HEK293 (cell line): ENCODE measurements at regions not wholly inside any gene's neighbourhood (a gene's known extent, or its start where the extent isn't known, plus 50 kb on each side); places are given as distances from the start of the nearest gene placed in this dataset.

Source experiments
- MYNN ChIP-seq: fragments of 450-650 bp; formaldehyde crosslinking; IDR thresholded peaks from 2 replicates; pipeline ENCODE4 v1.5.1; 2016; ENCODE audit warnings: missing biosample characterization, missing genetic modification characterization, borderline replicate concordance
- TRIM28 ChIP-seq: IDR thresholded peaks from 2 replicates; pipeline ENCODE4 v1.6.1; 2011; ENCODE audit warnings: low read length, control low read depth, borderline replicate concordance
- YY1 ChIP-seq: fragments of 450-650 bp; formaldehyde crosslinking; IDR thresholded peaks from 2 replicates; pipeline ENCODE4 v1.5.1; 2018; ENCODE audit warnings: missing biosample characterization, missing genetic modification characterization
- ZNF10 ChIP-seq: fragments of 450-650 bp; formaldehyde crosslinking; IDR thresholded peaks from 2 replicates; pipeline ENCODE4 v1.5.1; 2017; ENCODE audit warnings: missing biosample characterization, missing genetic modification characterization
- ZNF133 ChIP-seq: fragments of 450-650 bp; formaldehyde crosslinking; IDR thresholded peaks from 2 replicates; pipeline ENCODE4 v1.5.1; 2016; ENCODE audit warnings: missing biosample characterization, missing genetic modification characterization
- ZNF239 ChIP-seq: fragments of 450-650 bp; formaldehyde crosslinking; IDR thresholded peaks from 2 replicates; pipeline ENCODE4 v1.5.1; 2016; ENCODE audit warnings: missing biosample characterization, missing genetic modification characterization
- ZNF423 ChIP-seq: fragments of 450-650 bp; formaldehyde crosslinking; IDR thresholded peaks from 2 replicates; pipeline ENCODE4 v1.5.1; 2016; ENCODE audit warnings: missing biosample characterization, missing genetic modification characterization
- ZNF785 ChIP-seq: fragments of 450-650 bp; formaldehyde crosslinking; IDR thresholded peaks from 2 replicates; pipeline ENCODE4 v1.5.1; 2016; ENCODE audit warnings: missing biosample characterization, missing genetic modification characterization
- ZNF830 ChIP-seq: fragments of 450-650 bp; IDR thresholded peaks from 2 replicates; pipeline ENCODE4 v1.5.0; 2018; ENCODE audit warnings: missing biosample characterization, missing genetic modification characterization, low read depth, mild to moderate bottlenecking, moderate library complexity
- TF ChIP-seq, protein P1 (sequence below): fragments of 450-650 bp; formaldehyde crosslinking; IDR thresholded peaks from 2 replicates; pipeline ENCODE4 v1.5.1; 2016; ENCODE audit warnings: missing biosample characterization, missing genetic modification characterization
- TF ChIP-seq, protein P2 (sequence below): fragments of 450-650 bp; formaldehyde crosslinking; IDR thresholded peaks from 2 replicates; pipeline ENCODE4 v1.5.1; 2016; ENCODE audit warnings: missing biosample characterization, missing genetic modification characterization

DNA sequence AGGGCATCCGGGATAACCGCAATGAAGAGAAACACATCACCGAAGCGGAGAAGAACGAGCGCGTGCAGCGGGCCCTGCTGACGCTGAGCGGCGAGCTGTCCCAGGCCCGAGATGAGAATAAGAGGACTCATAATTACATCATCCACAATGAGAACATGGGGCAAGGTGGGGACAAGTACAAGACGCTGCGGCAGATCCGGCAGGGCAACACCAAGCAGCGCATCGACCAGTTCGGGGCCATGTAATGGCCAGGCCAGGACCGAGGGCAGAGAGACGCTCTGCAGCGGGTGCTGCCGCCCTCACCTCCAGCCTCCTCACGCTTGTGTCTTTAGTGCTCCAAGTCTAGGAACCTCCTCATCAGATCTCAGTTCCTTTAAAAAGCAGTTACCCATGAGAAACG lies 863.7 kb upstream of the ALCAM start:
- TF ChIP-seq, protein P1, sequence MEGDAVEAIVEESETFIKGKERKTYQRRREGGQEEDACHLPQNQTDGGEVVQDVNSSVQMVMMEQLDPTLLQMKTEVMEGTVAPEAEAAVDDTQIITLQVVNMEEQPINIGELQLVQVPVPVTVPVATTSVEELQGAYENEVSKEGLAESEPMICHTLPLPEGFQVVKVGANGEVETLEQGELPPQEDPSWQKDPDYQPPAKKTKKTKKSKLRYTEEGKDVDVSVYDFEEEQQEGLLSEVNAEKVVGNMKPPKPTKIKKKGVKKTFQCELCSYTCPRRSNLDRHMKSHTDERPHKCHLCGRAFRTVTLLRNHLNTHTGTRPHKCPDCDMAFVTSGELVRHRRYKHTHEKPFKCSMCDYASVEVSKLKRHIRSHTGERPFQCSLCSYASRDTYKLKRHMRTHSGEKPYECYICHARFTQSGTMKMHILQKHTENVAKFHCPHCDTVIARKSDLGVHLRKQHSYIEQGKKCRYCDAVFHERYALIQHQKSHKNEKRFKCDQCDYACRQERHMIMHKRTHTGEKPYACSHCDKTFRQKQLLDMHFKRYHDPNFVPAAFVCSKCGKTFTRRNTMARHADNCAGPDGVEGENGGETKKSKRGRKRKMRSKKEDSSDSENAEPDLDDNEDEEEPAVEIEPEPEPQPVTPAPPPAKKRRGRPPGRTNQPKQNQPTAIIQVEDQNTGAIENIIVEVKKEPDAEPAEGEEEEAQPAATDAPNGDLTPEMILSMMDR (tag by site-specific recombination) = no peak
- TF ChIP-seq YY1 (tag by site-specific recombination) (no peak), MYNN (no peak), ZNF133 (tag by site-specific recombination) (no peak), ZNF830 (tag by site-specific recombination) (no peak), ZNF423 (tag by site-specific recombination) (no peak), ZNF10 (tag by site-specific recombination) (no peak), ZNF239 (tag by site-specific recombination) (no peak), TRIM28 (no peak), ZNF785 (tag by site-specific recombination) (no peak)
- TF ChIP-seq, protein P2, sequence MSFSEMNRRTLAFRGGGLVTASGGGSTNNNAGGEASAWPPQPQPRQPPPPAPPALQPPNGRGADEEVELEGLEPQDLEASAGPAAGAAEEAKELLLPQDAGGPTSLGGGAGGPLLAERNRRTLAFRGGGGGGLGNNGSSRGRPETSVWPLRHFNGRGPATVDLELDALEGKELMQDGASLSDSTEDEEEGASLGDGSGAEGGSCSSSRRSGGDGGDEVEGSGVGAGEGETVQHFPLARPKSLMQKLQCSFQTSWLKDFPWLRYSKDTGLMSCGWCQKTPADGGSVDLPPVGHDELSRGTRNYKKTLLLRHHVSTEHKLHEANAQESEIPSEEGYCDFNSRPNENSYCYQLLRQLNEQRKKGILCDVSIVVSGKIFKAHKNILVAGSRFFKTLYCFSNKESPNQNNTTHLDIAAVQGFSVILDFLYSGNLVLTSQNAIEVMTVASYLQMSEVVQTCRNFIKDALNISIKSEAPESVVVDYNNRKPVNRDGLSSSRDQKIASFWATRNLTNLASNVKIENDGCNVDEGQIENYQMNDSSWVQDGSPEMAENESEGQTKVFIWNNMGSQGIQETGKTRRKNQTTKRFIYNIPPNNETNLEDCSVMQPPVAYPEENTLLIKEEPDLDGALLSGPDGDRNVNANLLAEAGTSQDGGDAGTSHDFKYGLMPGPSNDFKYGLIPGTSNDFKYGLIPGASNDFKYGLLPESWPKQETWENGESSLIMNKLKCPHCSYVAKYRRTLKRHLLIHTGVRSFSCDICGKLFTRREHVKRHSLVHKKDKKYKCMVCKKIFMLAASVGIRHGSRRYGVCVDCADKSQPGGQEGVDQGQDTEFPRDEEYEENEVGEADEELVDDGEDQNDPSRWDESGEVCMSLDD = no peak
